HL-60 (cell line): ENCODE measurements at regions not wholly inside any gene's neighbourhood (a gene's known extent, or its start where the extent isn't known, plus 50 kb on each side); places are given as distances from the start of the nearest gene placed in this dataset.

Source experiments
- CTCF ChIP-seq: IDR thresholded peaks from one replicate; pipeline ENCODE4 v1.5.1; 2011; ENCODE audit warnings: low read length, control low read depth, inconsistent platforms; ENCODE audit not compliant: insufficient read depth
- POLR2AphosphoS5 ChIP-seq: IDR thresholded peaks from 2 replicates; pipeline ENCODE4 v1.6.1; 2012; ENCODE audit warnings: low read depth

GRCh38 chr6:166806217-166806838 is 150.0 kb downstream of the RNASET2 start:
- TF ChIP-seq CTCF (no peak), POLR2AphosphoS5 (no peak)
